ENCODE measurements at regions not wholly inside any gene's neighbourhood (a gene's known extent, or its start where the extent isn't known, plus 50 kb on each side); places are given as distances from the start of the nearest gene placed in this dataset.
"Not testable (repeated sequence)": the region's sequence is repeated elsewhere in the genome, so short reads cannot be mapped to it uniquely, and the experiment has no call there.

GRCh38 chr2:228359473-228359872, 178.0 kb upstream of the SPHKAP start:
- DNase-seq (ENCODE audit: low spot score): no peak

- no peak for DNase-seq (ENCODE audit: low spot score)
Observed at GRCh38 chr2:228355897-228356296, 174.4 kb upstream of the SPHKAP start.

GRCh38 chr2:228352980-228353379, 171.5 kb upstream of the SPHKAP start:
- DNase-seq (ENCODE audit: low spot score): not testable (repeated sequence)

GRCh38 chr2:228352048-228352447, 170.6 kb upstream of the SPHKAP start:
- no peak for DNase-seq (ENCODE audit: low spot score)

GRCh38 chr2:228348516-228349064, 167.1 kb upstream of the SPHKAP start:
- DNase-seq (ENCODE audit: low spot score): no peak

GRCh38 chr2:228344531-228344930, 163.0 kb upstream of the SPHKAP start:
- no peak for DNase-seq (ENCODE audit: low spot score)

- no peak for DNase-seq (ENCODE audit: low spot score)
Observed at GRCh38 chr2:228339525-228339924, 158.0 kb upstream of the SPHKAP start.

- no peak for DNase-seq (ENCODE audit: low spot score)
Observed at GRCh38 chr2:228334180-228334579, 152.7 kb upstream of the SPHKAP start.

- DNase-seq (ENCODE audit: low spot score): no peak
Observed at GRCh38 chr2:228329282-228329681, 147.8 kb upstream of the SPHKAP start.

- DNase-seq (ENCODE audit: low spot score): no peak
Observed at GRCh38 chr2:228321015-228321414, 139.5 kb upstream of the SPHKAP start.

- no peak for DNase-seq (ENCODE audit: low spot score)
Observed at GRCh38 chr2:228318218-228318617, 136.7 kb upstream of the SPHKAP start.

- DNase-seq (ENCODE audit: low spot score): no peak
Observed at GRCh38 chr2:228312172-228312571, 130.7 kb upstream of the SPHKAP start.

GRCh38 chr2:228303960-228304359, 122.5 kb upstream of the SPHKAP start:
- DNase-seq (ENCODE audit: low spot score): no peak

- no peak for DNase-seq (ENCODE audit: low spot score)
Observed at GRCh38 chr2:228283491-228284171, 102.1 kb upstream of the SPHKAP start.

- DNase-seq (ENCODE audit: low spot score): no peak
Observed at GRCh38 chr2:228282376-228282775, 100.9 kb upstream of the SPHKAP start.

GRCh38 chr2:228273159-228273558, 91.7 kb upstream of the SPHKAP start:
- no peak for DNase-seq (ENCODE audit: low spot score)

- DNase-seq (ENCODE audit: low spot score): no peak
Observed at GRCh38 chr2:228269351-228269750, 87.9 kb upstream of the SPHKAP start.

GRCh38 chr2:228268756-228269155, 87.3 kb upstream of the SPHKAP start:
- DNase-seq (ENCODE audit: low spot score): no peak

- DNase-seq (ENCODE audit: low spot score): no peak
Observed at GRCh38 chr2:228268301-228268700, 86.8 kb upstream of the SPHKAP start.

GRCh38 chr2:228263156-228263555, 81.7 kb upstream of the SPHKAP start:
- DNase-seq (ENCODE audit: low spot score): no peak

- no peak for DNase-seq (ENCODE audit: low spot score)
Observed at GRCh38 chr2:228261546-228261945, 80.1 kb upstream of the SPHKAP start.

GRCh38 chr2:228257379-228257778, 75.9 kb upstream of the SPHKAP start:
- DNase-seq (ENCODE audit: low spot score): no peak

GRCh38 chr2:228253752-228254151, 72.3 kb upstream of the SPHKAP start:
- no peak for DNase-seq (ENCODE audit: low spot score)
